ENCODE measurements at regions not wholly inside any gene's neighbourhood (a gene's known extent, or its start where the extent isn't known, plus 50 kb on each side); places are given as distances from the start of the nearest gene placed in this dataset.

GRCh38 chr11:91800208-91800914, 424.3 kb upstream of the FAT3 start:
- no peak for DNase-seq

DNA sequence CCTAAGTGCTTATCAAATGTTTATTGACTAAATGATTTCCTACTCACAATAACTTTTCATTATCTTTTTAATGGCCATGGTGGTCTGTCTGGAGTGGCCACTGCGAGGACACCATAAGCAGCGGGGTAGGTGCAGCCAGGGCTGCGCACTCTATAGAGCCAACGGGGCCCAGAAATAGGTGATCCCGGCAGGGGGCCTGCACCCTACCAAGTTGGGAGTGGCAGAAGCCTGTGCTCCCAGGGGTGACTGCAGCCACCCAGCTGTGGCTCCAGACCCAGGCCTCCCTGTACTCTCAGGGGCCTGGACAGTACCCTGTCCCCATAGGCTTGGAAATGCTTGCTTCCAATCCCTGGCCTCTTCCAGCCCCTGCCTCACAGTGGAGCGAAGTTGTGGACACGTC, 426.4 kb upstream of the FAT3 start:
- no peak for DNase-seq

GRCh38 chr11:91796999-91797398, 427.6 kb upstream of the FAT3 start:
- DNase-seq: no peak

GRCh38 chr11:91795139-91795887, 429.3 kb upstream of the FAT3 start:
- no peak for DNase-seq

GRCh38 chr11:91794146-91794545, 430.5 kb upstream of the FAT3 start:
- DNase-seq: no peak

- no peak for DNase-seq
These were observed 431.8 kb upstream of the FAT3 start for GRCh38 chr11:91792779-91793262.

GRCh38 chr11:91791171-91791468, 433.5 kb upstream of the FAT3 start:
- DNase-seq: no peak

GRCh38 chr11:91790346-91791170, 434.1 kb upstream of the FAT3 start:
- no peak for DNase-seq

GRCh38 chr11:91788764-91789163, 435.9 kb upstream of the FAT3 start:
- DNase-seq: no peak

GRCh38 chr11:91786097-91786496, 438.5 kb upstream of the FAT3 start:
- no peak for DNase-seq

- no peak for DNase-seq
These were observed 441.4 kb upstream of the FAT3 start for GRCh38 chr11:91783173-91783572.

DNA sequence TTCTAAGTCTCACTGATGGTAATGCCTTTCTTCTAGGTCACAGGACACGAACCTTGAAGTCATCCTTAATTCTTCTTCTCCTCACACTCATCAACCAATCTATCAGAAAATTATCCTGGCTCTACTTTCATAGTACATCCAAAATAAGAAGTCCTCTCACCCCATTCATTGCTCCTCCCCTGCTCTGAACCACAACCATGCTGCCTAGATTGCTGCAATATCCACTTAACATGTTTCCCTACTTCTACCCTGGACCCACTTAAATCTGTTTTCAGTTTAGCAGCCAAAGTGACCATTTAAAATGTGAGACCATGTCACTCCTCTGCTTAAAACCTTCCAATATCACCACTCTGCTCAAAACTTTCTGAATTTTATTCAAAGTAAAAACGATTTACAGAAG, 445.9 kb upstream of the FAT3 start:
- no peak for DNase-seq

- DNase-seq: no peak
These were observed 448.0 kb upstream of the FAT3 start for GRCh38 chr11:91776655-91777054.

- no peak for DNase-seq
These were observed 451.5 kb upstream of the FAT3 start for GRCh38 chr11:91773090-91773489.

- DNase-seq: no peak
These were observed 452.7 kb upstream of the FAT3 start for GRCh38 chr11:91771961-91772360.

DNA sequence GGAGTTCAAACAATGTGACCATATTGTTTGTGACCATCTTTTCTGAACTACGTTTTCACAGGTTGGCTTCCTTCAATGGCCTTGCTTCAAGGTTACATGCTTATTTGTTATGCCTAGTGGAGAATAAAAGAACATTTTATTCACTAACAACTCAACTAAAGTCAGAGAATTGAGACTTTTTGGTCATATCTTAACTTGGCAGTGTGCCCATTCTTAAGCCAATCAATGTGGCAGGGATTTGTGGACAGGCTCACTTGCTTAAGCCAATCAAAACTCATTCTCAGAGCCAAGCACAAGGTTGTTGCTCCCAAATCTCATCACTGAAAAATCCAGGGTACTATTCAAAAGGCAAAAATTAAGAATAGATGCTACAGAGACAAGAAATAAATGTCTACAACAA, 455.8 kb upstream of the FAT3 start:
- no peak for DNase-seq

- DNase-seq: no peak
These were observed 461.3 kb upstream of the FAT3 start for GRCh38 chr11:91763331-91763730.

DNA sequence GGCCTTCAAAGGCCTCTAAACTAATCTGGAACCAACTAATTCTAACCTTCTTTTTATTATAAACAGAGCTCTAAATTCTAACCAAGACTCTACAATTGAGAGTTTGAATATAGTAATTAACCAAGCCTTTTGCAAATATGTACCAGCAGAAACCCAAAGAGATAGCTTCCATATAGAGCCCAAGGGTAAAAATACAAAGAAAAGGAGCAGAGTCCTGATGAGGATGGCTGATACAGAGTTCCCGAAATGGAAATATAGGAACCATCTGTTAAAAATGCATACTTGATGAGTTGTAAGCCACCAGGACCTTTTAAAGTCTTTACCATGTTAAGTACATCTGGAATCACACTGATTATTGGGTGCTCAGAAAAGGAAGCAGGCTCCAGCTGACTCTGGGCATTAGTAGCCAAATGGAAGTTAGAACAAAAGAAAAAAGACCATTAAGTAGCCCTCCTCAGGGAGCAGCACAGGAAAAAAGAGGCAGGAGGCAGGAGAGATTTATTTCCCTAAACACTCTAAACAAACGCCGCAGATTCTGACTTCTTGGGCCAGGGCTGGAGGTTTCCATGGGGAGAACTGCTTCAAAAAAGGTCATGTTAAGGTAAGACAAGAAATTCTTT, 463.1 kb upstream of the FAT3 start:
- no peak for DNase-seq

GRCh38 chr11:91756829-91757480, 467.7 kb upstream of the FAT3 start:
- no peak for DNase-seq

GRCh38 chr11:91755951-91756707, 468.5 kb upstream of the FAT3 start:
- DNase-seq: no peak

GRCh38 chr11:91755526-91755925, 469.1 kb upstream of the FAT3 start:
- DNase-seq: no peak

- DNase-seq: no peak
These were observed 475.4 kb upstream of the FAT3 start for GRCh38 chr11:91749251-91749650.
